ENCODE measurements at regions not wholly inside any gene's neighbourhood (a gene's known extent, or its start where the extent isn't known, plus 50 kb on each side); places are given as distances from the start of the nearest gene placed in this dataset.

- no peak overlapping the region for H3K27ac ChIP-seq (ENCODE audit: low read depth, low read length)
- H3K4me3 ChIP-seq (ENCODE audit: low read depth, low read length), result no peak overlapping the region
- H3K36me3 ChIP-seq (ENCODE audit: control insufficient read depth, insufficient read depth, low read length), result no peaks in the 10 kb centered on the region
- H3K9ac ChIP-seq (ENCODE audit: low read depth, low read length), result no peak overlapping the region
- no peaks in the 10 kb centered on the region for H3K4me1 ChIP-seq (ENCODE audit: control insufficient read depth, insufficient read depth, low read length)
- no peaks in the 10 kb centered on the region for H3K27me3 ChIP-seq (ENCODE audit: control insufficient read depth, insufficient read depth, low read length)
- peaks cover 8% of the 10 kb centered on the region; the same call in 1 of the 2 replicates for H3K9me3 ChIP-seq (ENCODE audit: control insufficient read depth, insufficient read depth, low read length)
Measured at GRCh38 chr6:65908065-65908464, 201.0 kb upstream of the EYS start.

- H3K36me3 ChIP-seq (ENCODE audit: control insufficient read depth, insufficient read depth, low read length), result no peaks in the 10 kb centered on the region
- H3K4me1 ChIP-seq (ENCODE audit: control insufficient read depth, insufficient read depth, low read length), result no peaks in the 10 kb centered on the region
- no peaks in the 10 kb centered on the region for H3K9me3 ChIP-seq (ENCODE audit: control insufficient read depth, insufficient read depth, low read length)
- H3K4me3 ChIP-seq (ENCODE audit: low read depth, low read length), result no peak overlapping the region
- H3K9ac ChIP-seq (ENCODE audit: low read depth, low read length), result no peak overlapping the region
- H3K27me3 ChIP-seq (ENCODE audit: control insufficient read depth, insufficient read depth, low read length), result no peaks in the 10 kb centered on the region
- H3K27ac ChIP-seq (ENCODE audit: low read depth, low read length), result no peak overlapping the region
Measured at GRCh38 chr6:65903992-65904391, 197.0 kb upstream of the EYS start.

- H3K4me1 ChIP-seq (ENCODE audit: control insufficient read depth, insufficient read depth, low read length), result no peaks in the 10 kb centered on the region
- H3K9me3 ChIP-seq (ENCODE audit: control insufficient read depth, insufficient read depth, low read length), result peaks cover 4% of the 10 kb centered on the region; the same call in 1 of the 2 replicates
- no peak overlapping the region for H3K27ac ChIP-seq (ENCODE audit: low read depth, low read length)
- no peaks in the 10 kb centered on the region for H3K36me3 ChIP-seq (ENCODE audit: control insufficient read depth, insufficient read depth, low read length)
- H3K4me3 ChIP-seq (ENCODE audit: low read depth, low read length), result no peak overlapping the region
- no peaks in the 10 kb centered on the region for H3K27me3 ChIP-seq (ENCODE audit: control insufficient read depth, insufficient read depth, low read length)
- no peak overlapping the region for H3K9ac ChIP-seq (ENCODE audit: low read depth, low read length)
Measured at GRCh38 chr6:65900928-65901327, 193.9 kb upstream of the EYS start.

- Histone ChIP-seq H3K9me3 (ENCODE audit: control insufficient read depth, insufficient read depth, low read length) (peaks cover 4% of the 10 kb centered on the region), H3K36me3 (ENCODE audit: control insufficient read depth, insufficient read depth, low read length) (no peaks in the 10 kb centered on the region), H3K27ac (ENCODE audit: low read depth, low read length) (no peak overlapping the region), H3K9ac (ENCODE audit: low read depth, low read length) (no peak overlapping the region), H3K4me3 (ENCODE audit: low read depth, low read length) (no peak overlapping the region), H3K27me3 (ENCODE audit: control insufficient read depth, insufficient read depth, low read length) (no peaks in the 10 kb centered on the region), H3K4me1 (ENCODE audit: control insufficient read depth, insufficient read depth, low read length) (no peaks in the 10 kb centered on the region)
Measured at GRCh38 chr6:65896140-65896539, 189.1 kb upstream of the EYS start.

GRCh38 chr6:65876668-65877067, 169.6 kb upstream of the EYS start:
- Histone ChIP-seq H3K4me1 (ENCODE audit: control insufficient read depth, insufficient read depth, low read length) (peaks cover 7% of the 10 kb centered on the region; the same call in 1 of the 2 replicates), H3K27ac (ENCODE audit: low read depth, low read length) (no peak overlapping the region), H3K36me3 (ENCODE audit: control insufficient read depth, insufficient read depth, low read length) (no peaks in the 10 kb centered on the region), H3K9ac (ENCODE audit: low read depth, low read length) (no peak overlapping the region), H3K4me3 (ENCODE audit: low read depth, low read length) (no peak overlapping the region), H3K27me3 (ENCODE audit: control insufficient read depth, insufficient read depth, low read length) (no peaks in the 10 kb centered on the region), H3K9me3 (ENCODE audit: control insufficient read depth, insufficient read depth, low read length) (no peaks in the 10 kb centered on the region)

GRCh38 chr6:65852369-65852852, 145.4 kb upstream of the EYS start:
- H3K27me3 ChIP-seq (ENCODE audit: control insufficient read depth, insufficient read depth, low read length), result no peaks in the 10 kb centered on the region
- H3K4me1 ChIP-seq (ENCODE audit: control insufficient read depth, insufficient read depth, low read length), result no peaks in the 10 kb centered on the region
- no peak overlapping the region for H3K27ac ChIP-seq (ENCODE audit: low read depth, low read length)
- no peak overlapping the region for H3K9ac ChIP-seq (ENCODE audit: low read depth, low read length)
- no peaks in the 10 kb centered on the region for H3K36me3 ChIP-seq (ENCODE audit: control insufficient read depth, insufficient read depth, low read length)
- no peak overlapping the region for H3K4me3 ChIP-seq (ENCODE audit: low read depth, low read length)
- H3K9me3 ChIP-seq (ENCODE audit: control insufficient read depth, insufficient read depth, low read length), result peaks cover 8% of the 10 kb centered on the region; the same call in 1 of the 2 replicates

- no peak overlapping the region for H3K4me3 ChIP-seq (ENCODE audit: low read depth, low read length)
- H3K9me3 ChIP-seq (ENCODE audit: control insufficient read depth, insufficient read depth, low read length), result no peaks in the 10 kb centered on the region
- H3K27me3 ChIP-seq (ENCODE audit: control insufficient read depth, insufficient read depth, low read length), result no peaks in the 10 kb centered on the region
- no peaks in the 10 kb centered on the region for H3K36me3 ChIP-seq (ENCODE audit: control insufficient read depth, insufficient read depth, low read length)
- H3K27ac ChIP-seq (ENCODE audit: low read depth, low read length), result no peak overlapping the region
- no peaks in the 10 kb centered on the region for H3K4me1 ChIP-seq (ENCODE audit: control insufficient read depth, insufficient read depth, low read length)
- H3K9ac ChIP-seq (ENCODE audit: low read depth, low read length), result no peak overlapping the region
Measured at GRCh38 chr6:65830151-65830550, 123.1 kb upstream of the EYS start.

- Histone ChIP-seq H3K27ac (ENCODE audit: low read depth, low read length) (no peak overlapping the region), H3K9me3 (ENCODE audit: control insufficient read depth, insufficient read depth, low read length) (no peaks in the 10 kb centered on the region)
Measured at GRCh38 chr6:65819152-65819551, 112.1 kb upstream of the EYS start.

GRCh38 chr6:65818576-65818975, 111.5 kb upstream of the EYS start:
- H3K36me3 ChIP-seq (ENCODE audit: control insufficient read depth, insufficient read depth, low read length), result no peaks in the 10 kb centered on the region
- no peak overlapping the region for H3K27ac ChIP-seq (ENCODE audit: low read depth, low read length)
- H3K9me3 ChIP-seq (ENCODE audit: control insufficient read depth, insufficient read depth, low read length), result no peaks in the 10 kb centered on the region
- no peak overlapping the region for H3K9ac ChIP-seq (ENCODE audit: low read depth, low read length)
- H3K4me1 ChIP-seq (ENCODE audit: control insufficient read depth, insufficient read depth, low read length), result no peaks in the 10 kb centered on the region
- no peaks in the 10 kb centered on the region for H3K27me3 ChIP-seq (ENCODE audit: control insufficient read depth, insufficient read depth, low read length)
- H3K4me3 ChIP-seq (ENCODE audit: low read depth, low read length), result no peak overlapping the region

More at GRCh38 chr6:65819152-65819551, 112.1 kb upstream of the EYS start:
- no peak overlapping the region for H3K4me3 ChIP-seq (ENCODE audit: low read depth, low read length)
- H3K4me1 ChIP-seq (ENCODE audit: control insufficient read depth, insufficient read depth, low read length), result no peaks in the 10 kb centered on the region
- no peak overlapping the region for H3K9ac ChIP-seq (ENCODE audit: low read depth, low read length)
- H3K36me3 ChIP-seq (ENCODE audit: control insufficient read depth, insufficient read depth, low read length), result no peaks in the 10 kb centered on the region
- H3K27me3 ChIP-seq (ENCODE audit: control insufficient read depth, insufficient read depth, low read length), result no peaks in the 10 kb centered on the region

- Histone ChIP-seq H3K27me3 (ENCODE audit: control insufficient read depth, insufficient read depth, low read length) (no peaks in the 10 kb centered on the region), H3K4me3 (ENCODE audit: low read depth, low read length) (no peak overlapping the region), H3K9me3 (ENCODE audit: control insufficient read depth, insufficient read depth, low read length) (no peaks in the 10 kb centered on the region), H3K36me3 (ENCODE audit: control insufficient read depth, insufficient read depth, low read length) (no peaks in the 10 kb centered on the region), H3K4me1 (ENCODE audit: control insufficient read depth, insufficient read depth, low read length) (no peaks in the 10 kb centered on the region), H3K9ac (ENCODE audit: low read depth, low read length) (no peak overlapping the region), H3K27ac (ENCODE audit: low read depth, low read length) (no peak overlapping the region)
Measured at GRCh38 chr6:65816991-65817390, 110.0 kb upstream of the EYS start.

DNA sequence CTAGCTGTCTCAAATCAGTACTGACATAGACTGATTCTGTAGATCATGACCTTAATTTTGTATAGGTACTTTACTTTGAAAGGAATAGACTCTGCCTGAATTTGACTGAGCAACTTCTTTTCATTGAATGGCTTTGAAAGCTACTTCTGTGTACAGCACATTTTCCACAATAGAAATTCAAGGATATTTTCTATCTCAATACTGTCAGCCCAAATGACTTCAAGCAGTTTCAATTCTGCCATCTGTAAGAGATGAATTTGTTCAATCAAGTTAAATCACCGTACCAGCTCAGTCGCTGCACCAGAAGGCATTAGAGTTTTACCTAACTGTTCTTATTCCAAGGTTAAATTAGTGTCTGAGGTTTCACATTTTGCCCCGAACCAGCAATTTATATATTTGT, 107.0 kb upstream of the EYS start:
- H3K27ac ChIP-seq (ENCODE audit: low read depth, low read length), result no peak overlapping the region
- H3K27me3 ChIP-seq (ENCODE audit: control insufficient read depth, insufficient read depth, low read length), result no peaks in the 10 kb centered on the region
- no peaks in the 10 kb centered on the region for H3K4me1 ChIP-seq (ENCODE audit: control insufficient read depth, insufficient read depth, low read length)
- no peak overlapping the region for H3K4me3 ChIP-seq (ENCODE audit: low read depth, low read length)
- H3K9ac ChIP-seq (ENCODE audit: low read depth, low read length), result no peak overlapping the region
- no peaks in the 10 kb centered on the region for H3K36me3 ChIP-seq (ENCODE audit: control insufficient read depth, insufficient read depth, low read length)
- no peaks in the 10 kb centered on the region for H3K9me3 ChIP-seq (ENCODE audit: control insufficient read depth, insufficient read depth, low read length)

- no peak overlapping the region for H3K4me3 ChIP-seq (ENCODE audit: low read depth, low read length)
- H3K9me3 ChIP-seq (ENCODE audit: control insufficient read depth, insufficient read depth, low read length), result no peaks in the 10 kb centered on the region
- H3K9ac ChIP-seq (ENCODE audit: low read depth, low read length), result no peak overlapping the region
- H3K36me3 ChIP-seq (ENCODE audit: control insufficient read depth, insufficient read depth, low read length), result no peaks in the 10 kb centered on the region
- no peaks in the 10 kb centered on the region for H3K27me3 ChIP-seq (ENCODE audit: control insufficient read depth, insufficient read depth, low read length)
- no peaks in the 10 kb centered on the region for H3K4me1 ChIP-seq (ENCODE audit: control insufficient read depth, insufficient read depth, low read length)
- no peak overlapping the region for H3K27ac ChIP-seq (ENCODE audit: low read depth, low read length)
Measured at GRCh38 chr6:65803186-65803585, 96.2 kb upstream of the EYS start.
